Superior temporal gyrus (tissue), 1 donor: ENCODE measurements at regions not wholly inside any gene's neighbourhood (a gene's known extent, or its start where the extent isn't known, plus 50 kb on each side); places are given as distances from the start of the nearest gene placed in this dataset.

Experiments
- DNase-seq: peaks from one replicate; pipeline ENCODE4 v3.0.0-alpha.2; 2016; ENCODE audit errors: extremely low spot score

- no peak for DNase-seq
Measured at GRCh38 chr4:79082997-79083396, 143.8 kb upstream of the PAQR3 start.

- DNase-seq, result no peak
Measured at GRCh38 chr4:79081973-79082372, 142.7 kb upstream of the PAQR3 start.

- no peak for DNase-seq
Measured at GRCh38 chr4:79078339-79078738, 139.1 kb upstream of the PAQR3 start.

- no peak for DNase-seq
Measured at GRCh38 chr4:79074040-79074439, 134.8 kb upstream of the PAQR3 start.

- no peak for DNase-seq
Measured at GRCh38 chr4:79073471-79073870, 134.2 kb upstream of the PAQR3 start.

GRCh38 chr4:79065262-79065661 lies 126.0 kb upstream of the PAQR3 start:
- DNase-seq, result no peak

- DNase-seq, result no peak
Measured at GRCh38 chr4:79064806-79065205, 125.6 kb upstream of the PAQR3 start.

GRCh38 chr4:79059631-79060399 lies 120.6 kb upstream of the PAQR3 start:
- no peak for DNase-seq

GRCh38 chr4:79057772-79058171 lies 118.5 kb upstream of the PAQR3 start:
- DNase-seq, result no peak

- no peak for DNase-seq
Measured at GRCh38 chr4:79053754-79054153, 114.5 kb upstream of the PAQR3 start.

GRCh38 chr4:79050541-79050880 lies 111.3 kb upstream of the PAQR3 start:
- DNase-seq, result peak; percentile 21

- DNase-seq, result no peak
Measured at GRCh38 chr4:79049840-79050540, 110.8 kb upstream of the PAQR3 start.

- DNase-seq, result no peak
Measured at GRCh38 chr4:79048878-79049277, 109.6 kb upstream of the PAQR3 start.

- DNase-seq, result peak; percentile 62
Measured at GRCh38 chr4:79047316-79047715, 108.1 kb upstream of the PAQR3 start.

- no peak for DNase-seq
Measured at GRCh38 chr4:79046016-79046592, 106.9 kb upstream of the PAQR3 start.

- no peak for DNase-seq
Measured at GRCh38 chr4:79044141-79044659, 105.0 kb upstream of the PAQR3 start.

- no peak for DNase-seq
Measured at GRCh38 chr4:79043138-79043537, 103.9 kb upstream of the PAQR3 start.

GRCh38 chr4:79042079-79042674 lies 102.9 kb upstream of the PAQR3 start:
- DNase-seq, result peak; percentile 65

- no peak for DNase-seq
Measured at GRCh38 chr4:79034544-79034943, 95.3 kb upstream of the PAQR3 start.

- no peak for DNase-seq
Measured at GRCh38 chr4:79030973-79031372, 91.7 kb upstream of the PAQR3 start.

GRCh38 chr4:79027656-79028055 lies 88.4 kb upstream of the PAQR3 start:
- DNase-seq, result no peak

GRCh38 chr4:79025170-79025569 lies 85.9 kb upstream of the PAQR3 start:
- DNase-seq, result no peak
